Spleen (tissue), 7 donors: ENCODE measurements at regions not wholly inside any gene's neighbourhood (a gene's known extent, or its start where the extent isn't known, plus 50 kb on each side); places are given as distances from the start of the nearest gene placed in this dataset.

Source experiments
- CTCF ChIP-seq, 11 experiments: fragments of 200-600 bp in 7 of 11; fragments of 450-650 bp in 4 of 11; sonication (generic) in 4 of 11; IDR thresholded peaks in 8 of 11; conservative IDR thresholded peaks in 3 of 11; 1 replicate in 7 of 11; 2 replicates in 4 of 11; pipeline versions ENCODE4 v1.4.0 to v1.8.0; 2016 to 2021; ENCODE audit warnings: antibody characterized with exemption in 11 of 11, inconsistent platforms in 4 of 11, mild to moderate bottlenecking in 1 of 11
- POLR2A ChIP-seq, 3 donors: fragments of 450-650 bp; IDR thresholded peaks; one replicate each; pipeline ENCODE4 v1.5.1; 2017; ENCODE audit warnings: antibody characterized with exemption in 3 of 3, mild to moderate bottlenecking in 1 of 3
- POLR2AphosphoS5 ChIP-seq, 3 donors: sonication (generic); formaldehyde crosslinking; IDR thresholded peaks; one replicate each; pipeline ENCODE4 v1.5.1; 2017; ENCODE audit warnings: antibody characterized with exemption in 3 of 3
- donor health status: DM: no; HTN: no; CAD: no; lungs with moderate emphysema.
- donor health status: DM: no; HTN: no; CAD: no.
- donor health status: DM: no; HTN: no; CAD: no.

- TF ChIP-seq CTCF (IDR thresholded peaks at IDR 0.05 in 8 of 11, conservative IDR thresholded peaks at IDR 0.05 in 3 of 11) (no peak), POLR2A (IDR thresholded peaks at IDR 0.05) (no peak), POLR2AphosphoS5 (IDR thresholded peaks at IDR 0.05) (no peak)
Measured at GRCh38 chr18:75815767-75816166, 388.3 kb upstream of the SMIM21 start.
